HG03196 (cell line): ENCODE measurements at regions not wholly inside any gene's neighbourhood (a gene's known extent, or its start where the extent isn't known, plus 50 kb on each side); places are given as distances from the start of the nearest gene placed in this dataset.
"Not testable (repeated sequence)": the region's sequence is repeated elsewhere in the genome, so short reads cannot be mapped to it uniquely, and the experiment has no call there.

ENCODE experiments used
- ATAC-seq: cut with Tn5 transposase; IDR thresholded peaks from one replicate; pipeline ENCODE4 v1.9.1; 2021; ENCODE audit not compliant: unreplicated experiment

DNA sequence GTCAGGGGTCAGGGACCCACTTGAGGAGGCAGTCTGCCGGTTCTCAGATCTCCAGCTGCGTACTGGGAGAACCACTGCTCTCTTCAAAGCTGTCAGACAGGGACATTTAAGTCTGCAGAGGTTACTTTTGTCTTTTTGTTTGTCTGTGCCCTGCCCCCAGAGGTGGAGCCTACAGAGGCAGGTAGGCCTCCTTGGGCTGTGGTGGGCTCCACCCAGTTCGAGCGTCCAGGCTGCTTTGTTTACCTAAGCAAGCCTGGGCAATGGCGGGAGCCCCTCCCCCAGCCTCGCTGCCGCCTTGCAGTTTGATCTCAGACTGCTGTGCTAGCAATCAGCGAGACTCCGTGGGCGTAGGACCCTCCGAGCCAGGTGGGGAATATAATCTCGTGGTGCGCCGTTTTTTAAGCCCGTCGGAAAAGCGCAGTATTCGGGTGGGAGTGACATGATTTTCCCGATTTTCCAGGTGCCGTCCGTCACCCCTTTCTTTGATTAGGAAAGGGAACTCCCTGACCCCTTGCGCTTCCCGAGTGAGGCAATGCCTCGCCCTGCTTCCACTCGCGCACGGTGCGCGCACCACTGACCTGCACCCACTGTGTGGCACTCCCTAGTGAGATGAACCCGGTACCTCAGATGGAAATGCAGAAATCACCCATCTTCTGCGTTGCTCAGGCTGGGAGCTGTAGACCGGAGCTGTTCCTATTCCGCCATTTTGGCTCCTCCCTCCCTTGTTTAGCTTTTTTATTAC, 268.6 kb upstream of the SATB1 start:
- ATAC-seq, result not testable (repeated sequence)

DNA sequence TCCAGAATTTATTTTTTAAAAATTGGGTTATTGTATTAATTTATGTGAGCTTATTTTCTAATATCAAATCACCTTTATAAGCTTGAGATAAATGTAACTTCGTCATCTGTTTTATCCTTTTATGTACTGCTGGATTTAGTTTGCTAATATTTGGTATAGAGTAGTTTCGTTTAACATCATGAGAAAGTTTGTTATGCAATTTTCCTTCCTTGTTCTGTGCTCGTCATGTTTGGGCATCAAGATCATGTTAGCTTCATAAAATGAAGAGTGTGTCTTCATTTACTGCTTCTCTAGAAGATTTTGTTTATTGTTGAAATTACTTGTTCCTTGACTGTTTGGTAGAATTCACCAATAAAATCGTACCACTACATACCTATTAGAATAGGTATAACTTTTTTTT, 262.1 kb upstream of the SATB1 start:
- ATAC-seq, result no peak

DNA sequence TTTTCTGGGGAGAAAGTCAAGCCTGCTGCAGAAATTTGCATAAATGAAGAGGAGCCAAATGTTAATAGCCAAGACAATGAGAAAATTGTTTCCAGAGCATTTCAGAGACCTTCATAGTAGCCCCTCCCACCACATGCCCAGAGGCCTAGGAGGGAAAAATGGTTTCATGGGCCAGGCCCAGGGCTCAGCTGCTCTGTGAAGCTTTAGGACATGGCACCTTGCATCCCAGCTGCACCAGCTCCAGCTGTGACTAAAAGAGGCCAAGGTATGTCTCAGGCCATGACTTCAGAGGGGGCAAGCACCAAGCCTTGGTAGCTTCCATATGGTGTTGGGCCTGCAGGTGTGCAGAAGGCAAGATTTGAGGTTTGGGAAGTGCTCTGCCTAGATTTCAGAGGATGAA, 258.8 kb upstream of the SATB1 start:
- ATAC-seq, result no peak

DNA sequence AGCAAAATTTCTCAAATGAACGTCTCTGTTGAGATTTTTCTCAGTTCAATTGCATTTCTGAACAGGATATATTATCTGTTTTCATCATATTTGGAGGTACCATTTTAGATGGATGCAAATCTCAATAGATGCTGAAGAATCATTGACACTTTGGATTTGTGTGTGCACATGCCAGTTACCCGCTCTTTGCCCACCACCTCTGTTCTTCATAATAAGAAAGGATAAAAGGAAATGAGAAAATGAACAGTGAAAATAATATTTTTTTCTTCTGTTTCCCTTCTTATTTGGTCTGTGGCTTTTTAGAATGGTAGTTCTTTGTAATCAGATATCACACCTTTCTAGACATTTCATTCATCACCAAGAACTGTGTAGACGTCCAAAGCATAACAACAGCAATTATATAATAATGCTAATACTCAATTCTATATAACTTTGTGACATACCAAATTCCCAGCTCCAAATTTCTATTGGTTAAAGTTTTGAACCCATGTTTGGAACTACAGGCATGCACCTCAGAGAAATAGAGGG, 256.7 kb upstream of the SATB1 start:
- ATAC-seq, result no peak

DNA sequence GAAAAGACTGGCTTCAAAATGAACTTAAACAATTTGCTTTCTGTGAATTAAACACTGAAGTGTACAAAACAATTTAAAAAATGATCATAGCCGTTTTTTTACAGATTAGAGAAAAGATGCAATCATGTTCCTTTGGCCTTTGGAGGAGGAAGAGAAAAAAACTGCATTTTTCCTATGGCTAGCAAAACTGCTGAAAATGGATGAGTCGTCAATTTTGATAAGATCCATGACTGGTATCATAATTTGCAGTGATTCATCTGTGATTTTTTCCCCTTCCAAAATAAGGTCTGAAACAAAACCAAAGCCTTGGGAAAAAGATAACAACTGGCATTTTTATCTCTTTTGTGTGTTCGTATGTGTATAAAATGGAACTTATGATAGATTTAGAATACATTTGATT, 255.6 kb upstream of the SATB1 start:
- no peak for ATAC-seq

DNA sequence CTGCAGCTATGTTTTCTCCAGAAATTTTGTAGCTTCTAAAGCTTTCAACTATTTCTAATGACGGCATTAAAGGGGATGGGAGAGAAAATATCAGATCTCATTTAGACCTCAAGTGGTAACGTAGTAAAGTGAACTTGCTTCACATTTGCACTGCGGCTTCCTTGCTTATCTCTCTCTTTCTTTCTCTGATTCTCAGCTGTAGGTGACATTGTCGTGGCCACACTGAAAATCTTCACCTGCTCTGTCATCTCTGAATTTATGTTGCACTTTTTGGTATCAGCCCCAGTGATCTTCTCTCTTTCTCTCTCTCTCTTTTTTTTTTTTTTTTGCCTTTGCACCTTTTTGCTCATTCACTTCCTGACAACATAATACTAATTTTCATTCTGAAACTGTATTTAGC, 254.1 kb upstream of the SATB1 start:
- no peak for ATAC-seq

DNA sequence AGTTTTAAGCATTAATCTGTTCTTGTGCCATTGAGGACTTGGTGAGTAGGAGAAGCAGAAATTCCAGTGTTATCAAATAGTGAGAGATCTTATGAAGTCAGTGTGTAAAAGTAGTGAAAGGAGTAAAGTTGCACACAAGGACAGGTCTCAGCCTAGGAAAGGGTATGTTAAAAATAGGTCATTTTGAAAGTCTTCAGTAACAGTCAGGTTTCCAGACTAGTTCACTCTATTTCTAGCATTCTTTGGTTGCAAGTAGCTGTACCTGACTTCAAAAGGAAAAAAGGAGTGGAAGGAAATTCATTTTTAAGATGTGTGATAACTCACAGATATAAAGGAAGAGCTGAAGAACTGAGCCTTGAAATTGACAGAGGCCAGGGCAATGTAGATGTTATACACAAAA, 250.1 kb upstream of the SATB1 start:
- no peak for ATAC-seq

DNA sequence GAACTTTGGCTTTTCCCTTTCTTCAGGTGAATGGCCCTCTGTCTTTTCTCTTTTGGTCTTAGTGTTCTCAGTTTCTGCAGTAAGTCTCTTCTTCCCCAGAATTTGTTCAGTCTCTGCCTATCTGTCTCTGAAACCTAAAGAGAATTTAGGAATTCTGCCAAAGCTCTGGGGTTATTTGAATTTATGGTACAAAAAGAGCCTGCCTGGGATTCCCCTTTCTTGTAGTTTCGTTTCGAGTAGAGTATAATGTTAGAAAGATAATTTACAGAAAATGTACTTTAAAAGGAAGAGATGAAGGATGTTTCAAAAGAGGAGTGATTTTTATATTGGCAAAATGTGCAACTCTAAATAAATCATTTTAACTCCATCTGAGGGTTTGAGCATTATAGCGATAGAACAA, 247.4 kb upstream of the SATB1 start:
- no peak for ATAC-seq

DNA sequence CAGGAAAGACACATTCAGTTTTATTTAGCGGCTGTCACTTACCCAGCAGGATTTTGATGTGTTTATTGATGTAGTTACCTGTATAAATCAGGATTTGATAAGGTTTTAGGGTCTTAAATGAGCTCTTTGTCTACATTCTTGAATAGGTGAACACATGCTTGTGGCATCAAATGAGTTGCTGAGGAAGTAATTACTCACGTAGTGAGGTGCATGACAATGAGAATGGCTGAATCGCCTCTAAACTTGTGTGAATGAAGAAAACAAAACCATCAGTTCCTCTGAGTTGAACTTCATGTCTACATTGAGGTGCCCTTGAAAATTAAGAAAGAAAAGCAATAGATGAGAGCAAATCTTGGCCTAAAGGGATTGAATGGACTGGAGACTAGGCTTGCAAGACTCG, 245.6 kb upstream of the SATB1 start:
- ATAC-seq, result no peak

DNA sequence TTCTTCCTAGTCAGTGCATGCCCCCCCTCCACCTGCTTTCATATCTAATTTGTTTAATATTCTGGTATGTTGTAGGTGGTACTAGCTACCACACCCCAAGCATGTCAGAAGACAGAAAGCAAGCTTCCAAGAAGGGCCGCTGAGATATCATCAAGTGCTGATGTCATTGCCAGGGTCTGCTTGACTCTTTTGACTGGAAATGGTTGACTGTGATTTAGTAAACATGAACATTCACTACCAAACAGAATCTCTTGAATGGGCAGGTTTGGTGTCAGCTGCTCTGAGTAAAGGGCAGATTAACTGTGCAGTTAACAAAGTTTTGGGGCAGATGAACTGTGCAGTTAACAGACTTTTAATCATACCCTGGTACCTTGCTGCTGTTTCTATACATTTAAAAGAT, 244.2 kb upstream of the SATB1 start:
- ATAC-seq, result no peak

DNA sequence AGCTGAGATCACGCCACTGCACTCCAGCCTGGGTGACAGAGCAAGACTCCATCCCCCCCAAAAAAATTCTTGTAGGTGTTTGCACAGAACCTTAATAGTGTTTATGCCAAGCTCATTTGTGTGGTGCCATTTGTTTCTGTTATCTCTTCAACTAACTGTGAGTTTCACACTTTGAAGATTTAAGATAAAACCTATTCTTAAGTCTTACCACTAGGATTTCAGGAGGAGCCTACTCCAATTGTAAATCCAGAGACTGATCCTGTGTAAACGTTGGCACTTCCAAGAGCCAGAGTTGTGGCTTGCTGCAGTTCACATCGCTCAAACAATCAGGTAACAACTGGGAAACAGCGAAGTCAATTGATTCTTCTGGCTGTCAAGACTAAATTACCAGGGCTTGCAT, 242.4 kb upstream of the SATB1 start:
- ATAC-seq, result no peak

DNA sequence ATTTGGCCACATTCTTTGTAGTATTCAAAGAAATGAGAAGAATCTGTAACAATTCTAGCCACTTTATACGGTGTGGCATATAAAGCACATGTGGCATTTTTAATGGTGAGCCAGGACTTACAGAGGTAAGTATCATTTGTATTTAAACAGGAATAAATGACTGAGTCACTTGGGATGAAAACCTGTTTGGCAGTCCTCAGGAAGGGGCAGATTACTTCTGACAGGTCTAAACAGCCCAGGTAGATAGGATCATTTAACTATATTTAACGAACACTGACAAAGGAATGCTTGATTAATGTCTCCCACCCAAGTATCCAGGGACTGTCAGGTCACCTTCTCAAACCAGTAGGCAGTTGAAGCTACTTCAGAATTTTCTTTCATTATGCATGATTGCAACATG, 241.5 kb upstream of the SATB1 start:
- no peak for ATAC-seq

DNA sequence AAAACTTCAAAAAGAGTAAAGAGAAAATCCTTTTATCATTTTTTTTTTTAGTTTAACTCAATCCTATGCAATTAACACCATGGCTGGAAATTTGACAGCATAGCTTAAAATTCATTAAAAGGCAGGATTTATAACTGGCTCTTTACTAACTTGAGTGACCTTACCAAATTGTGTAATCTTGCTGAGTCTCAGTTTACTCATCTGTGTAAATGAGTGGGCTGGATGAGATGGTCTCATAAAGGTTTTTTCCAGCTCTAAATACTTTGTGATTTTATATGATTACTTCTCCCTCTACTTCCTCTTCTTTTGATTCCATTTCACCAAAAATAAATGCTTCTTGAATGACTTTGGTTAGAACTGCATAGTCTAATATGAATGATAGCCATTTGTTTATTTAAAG, 234.9 kb upstream of the SATB1 start:
- ATAC-seq, result no peak

DNA sequence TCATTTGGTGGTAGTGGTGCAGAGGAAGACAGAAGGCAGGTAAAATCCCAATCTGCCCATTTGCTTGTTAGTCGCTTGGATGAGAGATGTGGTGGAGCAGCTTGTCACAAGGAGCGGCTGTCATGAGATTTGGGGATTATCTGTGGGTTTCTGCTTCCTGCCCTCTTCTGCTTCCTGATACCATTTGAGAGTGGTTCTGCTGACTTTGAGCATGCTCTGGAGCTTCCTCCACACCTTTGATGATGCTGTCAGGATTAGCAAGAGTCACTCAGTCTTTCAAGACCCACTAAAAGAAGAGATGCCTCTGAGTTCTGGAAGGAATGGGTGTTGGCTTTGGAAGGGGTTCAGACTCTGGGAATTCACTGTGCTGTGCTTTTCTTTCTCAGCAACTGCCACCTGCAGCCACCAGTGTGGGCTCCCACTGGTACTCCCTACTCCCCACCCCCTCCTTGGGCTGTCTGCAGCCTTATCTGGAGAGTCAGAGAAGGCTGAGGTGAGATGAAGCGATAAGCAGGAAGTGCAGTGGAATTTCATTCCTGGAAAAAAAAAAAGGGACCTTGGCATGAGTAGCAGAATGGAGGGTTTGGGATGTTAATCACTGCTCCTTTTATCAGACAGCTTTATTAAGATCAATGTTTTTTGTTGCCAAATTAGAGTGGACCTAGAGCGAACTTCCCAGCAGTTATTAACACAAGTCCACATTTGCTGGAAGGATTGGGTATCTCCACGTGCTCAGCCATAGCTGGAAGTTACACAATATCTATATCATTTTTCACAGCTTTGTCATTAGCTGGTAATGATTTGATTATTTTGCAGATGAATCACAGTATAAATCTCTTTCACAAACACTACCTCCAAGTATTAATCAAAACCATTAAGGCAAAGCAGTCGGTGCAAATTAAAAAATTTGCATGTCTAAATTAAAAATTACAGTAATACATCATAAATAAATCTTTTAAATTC, 233.0 kb upstream of the SATB1 start:
- no peak for ATAC-seq

DNA sequence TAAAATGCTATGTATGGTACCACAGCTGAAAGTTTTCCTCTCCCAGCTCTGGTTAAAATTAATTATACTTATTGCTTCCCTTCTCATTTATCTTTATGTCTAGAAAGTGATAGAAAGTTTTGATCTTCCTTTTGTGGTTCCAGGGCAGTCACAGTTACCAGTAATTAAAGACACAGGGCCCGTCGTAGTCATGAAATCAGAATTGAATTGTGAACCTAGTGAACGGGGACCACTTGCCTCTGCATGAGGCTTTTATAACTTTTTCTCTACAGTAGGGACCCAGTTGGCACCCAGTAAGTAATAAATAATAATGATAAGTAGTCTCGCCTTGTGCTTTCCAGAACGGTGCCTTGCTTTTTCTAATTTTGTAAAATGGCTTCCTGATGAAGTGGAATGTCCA, 231.7 kb upstream of the SATB1 start:
- ATAC-seq, result no peak

DNA sequence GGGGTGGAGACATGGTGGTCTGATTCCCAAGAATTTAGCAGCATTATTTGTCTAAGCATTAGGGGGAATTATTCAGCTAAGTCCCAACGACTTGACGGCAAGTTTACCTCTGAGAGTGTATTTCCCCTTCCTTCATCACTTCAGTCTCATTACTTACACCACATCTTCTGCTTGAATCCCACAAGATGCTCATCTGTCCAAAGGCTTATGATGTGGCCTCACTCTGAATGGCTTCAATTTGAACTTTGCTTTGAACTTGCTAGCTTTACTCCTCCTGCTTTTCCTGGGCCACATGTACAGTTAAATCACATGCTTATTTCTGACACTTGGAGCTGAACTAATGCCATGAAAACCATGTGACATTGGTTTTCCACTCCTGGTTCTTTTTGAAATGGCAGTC, 231.3 kb upstream of the SATB1 start:
- ATAC-seq, result no peak

DNA sequence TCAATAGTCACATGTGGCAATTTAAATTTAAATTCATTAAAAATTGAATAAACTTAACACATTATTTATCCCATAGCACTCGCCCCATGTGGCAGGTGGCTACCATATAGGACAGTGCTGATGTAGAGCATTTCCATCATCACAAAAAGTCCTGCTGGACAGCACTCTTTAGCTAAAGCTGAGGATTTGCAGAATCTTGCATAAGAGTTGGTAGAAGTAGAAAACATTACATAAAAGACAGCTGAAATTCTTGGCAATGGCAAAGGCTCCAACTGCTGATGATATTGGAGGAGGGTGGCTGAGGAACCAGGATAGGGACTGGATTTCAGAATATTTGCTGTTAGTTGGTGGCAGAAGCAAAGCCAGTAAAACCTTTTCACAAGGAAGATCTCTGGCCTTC, 230.7 kb upstream of the SATB1 start:
- no peak for ATAC-seq

DNA sequence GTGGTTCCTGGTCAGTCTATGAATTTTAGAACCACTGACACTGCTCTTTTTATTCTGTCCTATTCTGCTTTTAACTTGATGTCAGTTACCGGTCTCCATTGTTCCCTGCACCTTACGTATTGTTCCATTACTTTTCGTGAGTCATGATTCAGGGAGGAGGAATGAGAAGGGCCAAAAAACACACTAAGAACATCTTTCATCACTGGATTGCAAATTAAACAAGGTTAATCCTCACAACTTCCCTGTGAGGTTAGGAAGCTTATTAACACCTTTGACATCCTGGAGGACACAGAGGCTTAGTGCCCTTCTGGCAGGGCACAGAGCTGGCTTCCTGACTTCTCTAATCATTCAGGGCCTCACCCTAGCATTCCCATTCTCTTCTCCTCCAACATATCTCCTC, 227.6 kb upstream of the SATB1 start:
- ATAC-seq, result no peak

DNA sequence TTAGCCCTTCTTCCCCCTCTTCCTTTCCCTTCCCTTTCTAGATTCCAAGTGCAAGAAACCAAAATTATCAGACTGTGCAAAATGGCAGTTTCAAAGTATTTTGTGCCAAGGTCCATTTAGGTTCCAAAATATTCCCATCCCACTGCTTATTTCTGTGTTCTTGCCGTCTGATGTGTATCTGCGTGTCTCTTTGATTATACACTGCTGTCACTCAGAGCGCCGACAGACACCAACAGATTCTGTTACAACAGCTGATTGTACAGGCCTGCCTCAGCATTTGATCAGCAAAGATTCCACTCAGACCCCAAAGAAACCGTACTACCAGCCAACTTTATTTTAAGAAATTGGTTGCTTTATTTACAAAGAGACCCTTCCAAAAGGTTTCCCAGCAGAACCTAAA, 225.6 kb upstream of the SATB1 start:
- ATAC-seq, result no peak

DNA sequence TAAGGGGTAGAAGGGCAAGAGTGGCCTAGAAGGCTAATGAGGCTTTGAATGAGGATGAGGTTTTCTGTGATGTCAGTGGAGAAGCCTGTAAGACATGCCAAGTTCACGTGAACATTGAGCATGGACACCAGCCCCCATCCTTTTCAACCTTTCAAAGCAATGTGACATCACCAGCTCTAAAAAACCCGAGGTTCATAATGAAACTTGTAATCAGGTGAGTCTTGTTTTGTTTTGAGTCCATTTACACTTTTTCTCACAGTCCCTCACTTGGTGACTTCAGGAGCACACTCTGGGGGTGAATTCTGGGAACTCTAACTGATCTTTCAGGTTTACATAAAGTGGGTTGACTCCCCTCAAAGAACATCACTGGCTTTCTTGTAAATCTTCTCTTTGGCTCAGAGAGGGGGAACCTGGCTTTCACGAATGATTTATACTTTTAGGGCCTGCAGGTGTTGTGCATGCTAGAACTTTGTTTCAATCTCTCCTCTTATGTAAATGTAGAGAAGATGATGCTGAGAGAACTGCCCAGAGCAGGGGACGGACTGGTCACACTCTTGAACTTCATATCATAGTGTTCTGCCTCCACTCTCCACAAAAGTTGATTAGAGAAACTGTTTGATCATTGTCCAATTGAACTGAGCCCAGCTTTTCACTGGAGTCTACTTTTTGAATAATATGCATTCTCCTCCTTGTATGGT, 224.7 kb upstream of the SATB1 start:
- peak; percentile 77 for ATAC-seq

DNA sequence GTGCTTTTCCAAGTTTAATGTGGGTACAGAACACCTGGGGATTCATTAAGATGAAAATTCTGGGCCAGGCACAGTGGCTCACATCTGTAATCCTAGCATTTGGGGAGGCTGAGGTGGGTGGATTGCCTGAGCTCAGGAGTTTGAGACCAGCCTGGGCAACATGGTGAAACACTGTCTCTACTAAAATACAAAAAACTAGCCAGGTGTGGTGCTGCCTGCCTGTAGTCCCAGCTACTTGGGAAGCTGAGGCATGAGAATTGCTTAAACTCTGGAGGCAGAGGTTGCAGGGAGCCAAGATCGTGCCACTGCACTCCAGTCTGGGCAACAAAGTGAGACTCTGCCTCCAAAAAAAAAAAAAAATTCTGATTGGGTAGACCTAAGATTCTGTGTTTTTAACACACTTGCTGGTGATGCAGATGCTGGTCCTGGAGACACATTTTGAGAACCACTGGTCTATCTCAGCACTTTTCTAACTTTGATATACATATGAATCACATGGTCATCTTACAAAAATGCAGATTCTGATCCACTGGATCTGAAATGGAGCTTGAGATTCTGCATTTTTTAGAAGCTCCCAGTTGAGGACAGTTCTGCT, 223.8 kb upstream of the SATB1 start:
- ATAC-seq, result no peak
